AG09319 (cell line): ENCODE measurements at regions not wholly inside any gene's neighbourhood (a gene's known extent, or its start where the extent isn't known, plus 50 kb on each side); places are given as distances from the start of the nearest gene placed in this dataset.

ENCODE experiments used
- DNase-seq: peaks from one replicate; pipeline ENCODE4 v3.0.0-alpha.2; 2010; ENCODE audit warnings: low read depth; ENCODE audit errors: extremely low read depth
- CTCF ChIP-seq: IDR thresholded peaks from 2 replicates; pipeline ENCODE4 v1.5.1; 2011; ENCODE audit warnings: low read depth, mild to moderate bottlenecking, inconsistent platforms, low read length, moderate library complexity

GRCh38 chr3:146972726-146973125 lies 367.6 kb upstream of the PLSCR5 start:
- no peak for TF ChIP-seq CTCF

GRCh38 chr3:146970236-146970635 lies 365.1 kb upstream of the PLSCR5 start:
- DNase-seq, result no peak
- no peak for TF ChIP-seq CTCF

More at GRCh38 chr3:146972726-146973125, 367.6 kb upstream of the PLSCR5 start:
- DNase-seq, result peak; percentile 25

DNA sequence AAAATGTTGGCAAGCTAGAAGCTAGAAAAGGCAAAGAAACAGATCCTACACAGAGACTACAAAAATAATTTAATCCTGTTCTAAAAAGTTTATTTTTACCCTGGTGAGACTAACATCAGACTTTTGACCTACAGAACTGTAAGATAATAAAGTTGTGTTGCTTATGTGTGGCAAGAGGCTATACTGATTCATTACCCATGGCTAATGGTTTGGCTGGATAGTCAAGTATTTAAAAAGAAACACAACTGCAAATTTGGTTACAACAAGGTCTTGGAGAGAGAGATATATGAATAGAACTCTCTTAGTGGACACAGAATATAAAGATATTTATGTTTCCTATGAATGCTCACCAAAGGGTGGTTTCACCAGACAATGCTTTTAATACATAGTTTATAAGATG lies 364.2 kb upstream of the PLSCR5 start:
- no peak for DNase-seq
- no peak for TF ChIP-seq CTCF

GRCh38 chr3:146968204-146968651 lies 363.1 kb upstream of the PLSCR5 start:
- DNase-seq, result peak; percentile 42
- no peak for TF ChIP-seq CTCF

DNA sequence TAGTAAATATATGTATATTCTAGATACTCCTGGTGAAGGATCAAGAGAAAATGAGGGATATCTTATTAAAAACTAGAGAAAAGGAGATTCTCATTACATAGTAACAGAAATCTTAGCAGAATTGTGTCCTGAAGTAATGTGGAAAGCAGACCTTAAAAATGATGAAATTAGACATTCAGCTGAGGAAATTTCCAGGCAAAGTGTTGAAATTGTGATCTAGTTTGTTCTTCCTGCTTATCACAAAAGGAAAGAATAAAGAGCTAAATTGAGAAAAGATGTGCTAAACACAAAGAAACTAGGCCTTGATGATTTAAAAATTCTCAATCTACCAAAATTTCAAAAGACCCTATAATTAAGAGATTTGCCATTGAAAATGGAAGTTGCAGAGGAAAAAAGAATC lies 362.6 kb upstream of the PLSCR5 start:
- TF ChIP-seq CTCF, result no peak
- no peak for DNase-seq

GRCh38 chr3:146966124-146966523 lies 361.0 kb upstream of the PLSCR5 start:
- no peak for TF ChIP-seq CTCF
- no peak for DNase-seq

DNA sequence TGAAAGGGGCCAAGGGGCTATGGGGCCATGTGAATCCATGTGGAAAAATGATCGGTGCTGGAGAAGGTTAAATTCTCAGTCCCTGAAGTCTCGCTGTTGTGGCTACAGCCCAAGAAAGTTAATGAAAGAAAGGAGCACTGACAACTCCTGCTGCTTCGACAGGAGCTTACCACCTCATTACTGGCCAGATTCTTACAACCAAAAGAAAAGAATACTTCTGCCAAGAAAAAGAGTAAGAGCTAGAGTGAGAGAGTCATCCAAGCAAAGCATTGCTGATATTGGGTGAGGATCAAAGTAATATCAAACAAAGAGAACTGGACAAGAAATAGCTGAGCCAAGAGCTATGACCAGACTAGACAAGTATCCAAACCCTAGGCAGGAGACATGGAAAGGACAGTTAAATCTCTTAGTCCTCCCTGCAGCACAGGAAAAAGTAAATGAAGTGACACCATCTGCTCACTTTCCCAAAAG lies 348.4 kb upstream of the PLSCR5 start:
- TF ChIP-seq CTCF, result no peak

More for the DNA sequence above, 348.4 kb upstream of the PLSCR5 start:
- DNase-seq, result no peak
